ENCODE measurements at regions not wholly inside any gene's neighbourhood (a gene's known extent, or its start where the extent isn't known, plus 50 kb on each side); places are given as distances from the start of the nearest gene placed in this dataset.
"Not testable (repeated sequence)": the region's sequence is repeated elsewhere in the genome, so short reads cannot be mapped to it uniquely, and the experiment has no call there.

GRCh38 chr2:219868635-219869034 lies 241.2 kb downstream of the SLC4A3 start:
- DNase-seq (ENCODE audit: low read depth) = no peak
- TF ChIP-seq CTCF (conservative IDR thresholded peaks at IDR 0.05; ENCODE audit: low read depth, low read length) = no peak

GRCh38 chr2:219870041-219870440 lies 242.6 kb downstream of the SLC4A3 start:
- H3K4me3 ChIP-seq (ENCODE audit: low read depth, low read length) = no peak overlapping the region
- no peak for TF ChIP-seq CTCF (conservative IDR thresholded peaks at IDR 0.05; ENCODE audit: low read depth, low read length)
- no peak for DNase-seq (ENCODE audit: low read depth)

More at GRCh38 chr2:219868635-219869034, 241.2 kb downstream of the SLC4A3 start:
- no peak overlapping the region for H3K4me3 ChIP-seq (ENCODE audit: low read depth, low read length)

- no peak overlapping the region for H3K4me3 ChIP-seq (ENCODE audit: low read depth, low read length)
- TF ChIP-seq CTCF (conservative IDR thresholded peaks at IDR 0.05; ENCODE audit: low read depth, low read length) = no peak
- no peak for DNase-seq (ENCODE audit: low read depth)
These were observed 243.9 kb downstream of the SLC4A3 start for GRCh38 chr2:219871351-219871750.

- TF ChIP-seq CTCF (conservative IDR thresholded peaks at IDR 0.05; ENCODE audit: low read depth, low read length) = no peak
- DNase-seq (ENCODE audit: low read depth) = no peak
- no peak overlapping the region for H3K4me3 ChIP-seq (ENCODE audit: low read depth, low read length)
These were observed 247.6 kb downstream of the SLC4A3 start for GRCh38 chr2:219875036-219875435.

- not testable (repeated sequence) for H3K4me3 ChIP-seq (ENCODE audit: low read depth, low read length); DNase-seq (ENCODE audit: low read depth)
These were observed 248.6 kb downstream of the SLC4A3 start for GRCh38 chr2:219875986-219876385.

- DNase-seq (ENCODE audit: low read depth) = no peak
- no peak overlapping the region for H3K4me3 ChIP-seq (ENCODE audit: low read depth, low read length)
- no peak for TF ChIP-seq CTCF (conservative IDR thresholded peaks at IDR 0.05; ENCODE audit: low read depth, low read length)
These were observed 249.5 kb downstream of the SLC4A3 start for GRCh38 chr2:219876931-219877330.

GRCh38 chr2:219877728-219878127 lies 250.3 kb downstream of the SLC4A3 start:
- no peak for TF ChIP-seq CTCF (conservative IDR thresholded peaks at IDR 0.05; ENCODE audit: low read depth, low read length)
- no peak overlapping the region for H3K4me3 ChIP-seq (ENCODE audit: low read depth, low read length)
- no peak for DNase-seq (ENCODE audit: low read depth)

GRCh38 chr2:219878516-219878915 lies 251.1 kb downstream of the SLC4A3 start:
- no peak for DNase-seq (ENCODE audit: low read depth)
- no peak overlapping the region for H3K4me3 ChIP-seq (ENCODE audit: low read depth, low read length)
- TF ChIP-seq CTCF (conservative IDR thresholded peaks at IDR 0.05; ENCODE audit: low read depth, low read length) = no peak

Measured in choroid plexus epithelial cell (primary cell).